ENCODE measurements at regions not wholly inside any gene's neighbourhood (a gene's known extent, or its start where the extent isn't known, plus 50 kb on each side); places are given as distances from the start of the nearest gene placed in this dataset.

GRCh38 chr2:230593765-230594164 lies 118.9 kb upstream of the CAB39 start:
- no peak for DNase-seq (ENCODE audit: low read depth in 1 of 2, low spot score in 1 of 2)
- TF ChIP-seq, protein P1, sequence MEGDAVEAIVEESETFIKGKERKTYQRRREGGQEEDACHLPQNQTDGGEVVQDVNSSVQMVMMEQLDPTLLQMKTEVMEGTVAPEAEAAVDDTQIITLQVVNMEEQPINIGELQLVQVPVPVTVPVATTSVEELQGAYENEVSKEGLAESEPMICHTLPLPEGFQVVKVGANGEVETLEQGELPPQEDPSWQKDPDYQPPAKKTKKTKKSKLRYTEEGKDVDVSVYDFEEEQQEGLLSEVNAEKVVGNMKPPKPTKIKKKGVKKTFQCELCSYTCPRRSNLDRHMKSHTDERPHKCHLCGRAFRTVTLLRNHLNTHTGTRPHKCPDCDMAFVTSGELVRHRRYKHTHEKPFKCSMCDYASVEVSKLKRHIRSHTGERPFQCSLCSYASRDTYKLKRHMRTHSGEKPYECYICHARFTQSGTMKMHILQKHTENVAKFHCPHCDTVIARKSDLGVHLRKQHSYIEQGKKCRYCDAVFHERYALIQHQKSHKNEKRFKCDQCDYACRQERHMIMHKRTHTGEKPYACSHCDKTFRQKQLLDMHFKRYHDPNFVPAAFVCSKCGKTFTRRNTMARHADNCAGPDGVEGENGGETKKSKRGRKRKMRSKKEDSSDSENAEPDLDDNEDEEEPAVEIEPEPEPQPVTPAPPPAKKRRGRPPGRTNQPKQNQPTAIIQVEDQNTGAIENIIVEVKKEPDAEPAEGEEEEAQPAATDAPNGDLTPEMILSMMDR (IDR thresholded peaks at IDR 0.05; ENCODE audit: low read depth, low read length) = no peak
- no peaks in the 10 kb centered on the region for H3K36me3 ChIP-seq
- no peak overlapping the region for H3K4me3 ChIP-seq
- H3K9me3 ChIP-seq (ENCODE audit: low read depth) = no peaks in the 10 kb centered on the region
- no peaks in the 10 kb centered on the region for H3K27me3 ChIP-seq
- no peaks in the 10 kb centered on the region for H3K4me1 ChIP-seq (ENCODE audit: low read depth)
- no peak overlapping the region for H3K27ac ChIP-seq

GRCh38 chr2:230594286-230594840 lies 118.3 kb upstream of the CAB39 start:
- H3K4me1 ChIP-seq (ENCODE audit: low read depth) = no peaks in the 10 kb centered on the region
- TF ChIP-seq, protein P1 (IDR thresholded peaks at IDR 0.05; ENCODE audit: low read depth, low read length) = no peak
- no peaks in the 10 kb centered on the region for H3K9me3 ChIP-seq (ENCODE audit: low read depth)
- no peaks in the 10 kb centered on the region for H3K36me3 ChIP-seq
- H3K27ac ChIP-seq = no peak overlapping the region
- no peaks in the 10 kb centered on the region for H3K27me3 ChIP-seq
- no peak overlapping the region for H3K4me3 ChIP-seq
- no peak for DNase-seq (ENCODE audit: low read depth in 1 of 2, low spot score in 1 of 2)

DNA sequence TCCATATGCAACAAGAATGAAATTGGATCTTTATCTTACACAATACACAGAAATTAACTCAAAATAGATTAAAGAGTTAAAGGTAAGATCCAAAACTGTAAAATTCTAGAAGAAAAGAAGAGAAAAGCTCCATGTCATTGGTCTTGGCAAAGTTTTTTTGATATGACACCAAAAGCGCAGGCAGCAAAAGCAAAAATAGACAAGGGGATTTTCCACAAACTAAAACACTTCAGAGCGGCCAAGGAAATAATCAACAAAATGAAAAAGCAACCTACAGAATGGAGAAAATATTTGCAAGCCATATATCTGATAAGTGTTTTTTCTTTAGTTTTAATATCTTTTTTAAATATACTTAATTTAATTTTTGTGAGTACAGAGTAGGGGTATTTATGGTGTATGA lies 112.8 kb upstream of the CAB39 start:
- Histone ChIP-seq H3K9me3 (ENCODE audit: low read depth) (no peaks in the 10 kb centered on the region), H3K27ac (no peak overlapping the region), H3K36me3 (no peaks in the 10 kb centered on the region), H3K27me3 (no peaks in the 10 kb centered on the region), H3K4me3 (no peak overlapping the region), H3K4me1 (ENCODE audit: low read depth) (no peaks in the 10 kb centered on the region)
- DNase-seq (ENCODE audit: low read depth in 1 of 2, low spot score in 1 of 2) = no peak
- TF ChIP-seq, protein P1 (IDR thresholded peaks at IDR 0.05; ENCODE audit: low read depth, low read length) = no peak

- H3K4me3 ChIP-seq = no peak overlapping the region
- no peaks in the 10 kb centered on the region for H3K9me3 ChIP-seq (ENCODE audit: low read depth)
- H3K27ac ChIP-seq = no peak overlapping the region
- DNase-seq (ENCODE audit: low read depth in 1 of 2, low spot score in 1 of 2) = no peak
- TF ChIP-seq, protein P1 (IDR thresholded peaks at IDR 0.05; ENCODE audit: low read depth, low read length) = no peak
- no peaks in the 10 kb centered on the region for H3K27me3 ChIP-seq
- H3K4me1 ChIP-seq (ENCODE audit: low read depth) = no peaks in the 10 kb centered on the region
- no peaks in the 10 kb centered on the region for H3K36me3 ChIP-seq
These were observed 112.4 kb upstream of the CAB39 start for GRCh38 chr2:230600285-230600684.

DNA sequence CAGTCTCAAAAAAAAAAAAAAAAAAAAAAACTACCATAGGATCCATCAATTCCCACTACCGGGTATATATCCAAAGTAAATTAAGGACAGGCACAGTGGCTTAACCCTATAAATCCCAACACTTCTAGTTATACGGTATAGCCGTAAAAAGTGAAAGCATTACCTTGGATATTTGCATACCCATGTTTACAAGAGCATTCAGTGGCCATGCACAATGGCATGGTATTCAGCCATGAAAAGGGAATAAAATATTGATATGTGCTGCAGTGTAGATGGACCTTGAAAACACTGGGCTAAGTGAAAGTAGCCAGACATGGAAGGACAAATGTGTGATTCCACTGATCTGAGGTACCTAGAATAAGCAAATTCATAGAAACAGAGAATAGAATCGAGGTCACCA lies 111.8 kb upstream of the CAB39 start:
- no peaks in the 10 kb centered on the region for H3K4me1 ChIP-seq (ENCODE audit: low read depth)
- H3K9me3 ChIP-seq (ENCODE audit: low read depth) = no peaks in the 10 kb centered on the region
- H3K36me3 ChIP-seq = no peaks in the 10 kb centered on the region
- no peak for DNase-seq (ENCODE audit: low read depth in 1 of 2, low spot score in 1 of 2)
- H3K4me3 ChIP-seq = no peak overlapping the region
- no peaks in the 10 kb centered on the region for H3K27me3 ChIP-seq
- no peak overlapping the region for H3K27ac ChIP-seq
- TF ChIP-seq, protein P1 (IDR thresholded peaks at IDR 0.05; ENCODE audit: low read depth, low read length) = no peak

GRCh38 chr2:230601510-230601909 lies 111.1 kb upstream of the CAB39 start:
- H3K4me3 ChIP-seq = no peak overlapping the region
- H3K27me3 ChIP-seq = no peaks in the 10 kb centered on the region
- H3K9me3 ChIP-seq (ENCODE audit: low read depth) = no peaks in the 10 kb centered on the region
- no peaks in the 10 kb centered on the region for H3K36me3 ChIP-seq
- H3K4me1 ChIP-seq (ENCODE audit: low read depth) = no peaks in the 10 kb centered on the region
- DNase-seq (ENCODE audit: low read depth in 1 of 2, low spot score in 1 of 2) = no peak
- H3K27ac ChIP-seq = no peak overlapping the region
- TF ChIP-seq, protein P1 (IDR thresholded peaks at IDR 0.05; ENCODE audit: low read depth, low read length) = no peak

All from cardiac muscle cell (in vitro differentiated cells and primary cell).